BLaER1 (cell line): ENCODE measurements at regions not wholly inside any gene's neighbourhood (a gene's known extent, or its start where the extent isn't known, plus 50 kb on each side); places are given as distances from the start of the nearest gene placed in this dataset.

Experiments
- H3K27ac ChIP-seq: shearing (Covaris generic); formaldehyde crosslinking; 2 replicates; pipeline ENCODE4 v1.8.1; 2022
- H3K27me3 ChIP-seq: shearing (Covaris generic); formaldehyde crosslinking; 2 replicates; pipeline ENCODE4 v1.8.1; 2022
- H3K36me3 ChIP-seq: shearing (Covaris generic); formaldehyde crosslinking; 2 replicates; pipeline ENCODE4 v1.8.1; 2022
- H3K4me1 ChIP-seq: shearing (Covaris generic); formaldehyde crosslinking; 2 replicates; pipeline ENCODE4 v1.8.1; 2022
- H3K4me2 ChIP-seq: shearing (Covaris generic); formaldehyde crosslinking; 2 replicates; pipeline ENCODE4 v1.8.1; 2022
- H3K4me3 ChIP-seq: shearing (Covaris generic); formaldehyde crosslinking; 2 replicates; pipeline ENCODE4 v1.8.1; 2022
- H3K9ac ChIP-seq: shearing (Covaris generic); formaldehyde crosslinking; 2 replicates; pipeline ENCODE4 v1.8.1; 2022
- H3K9me3 ChIP-seq: shearing (Covaris generic); formaldehyde crosslinking; 2 replicates; pipeline ENCODE4 v1.8.1; 2022
- H4K20me1 ChIP-seq: shearing (Covaris generic); formaldehyde crosslinking; 2 replicates; pipeline ENCODE4 v1.8.1; 2022
- Cebpa-rat ChIP-seq: shearing (Covaris generic); IDR thresholded peaks from 2 replicates; pipeline ENCODE4 v1.8.1; 2022

DNA sequence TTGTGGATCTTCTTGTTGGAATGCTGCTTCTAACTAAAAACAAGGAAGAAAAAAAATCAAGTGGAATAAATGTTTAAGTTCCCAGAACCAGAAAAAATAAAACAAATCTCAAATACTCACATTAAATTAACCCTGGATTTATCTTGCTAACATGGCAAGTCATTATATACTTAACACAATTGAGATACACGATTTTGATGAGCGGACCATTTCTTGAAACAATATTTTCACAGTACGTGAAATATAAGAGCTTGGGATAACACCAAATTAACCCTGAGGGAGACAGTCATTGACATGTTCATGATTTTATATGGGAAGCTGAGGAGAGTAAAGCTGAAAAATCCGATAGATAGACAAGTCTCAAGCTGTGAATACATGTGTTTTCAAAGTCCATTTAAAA is 128.6 kb downstream of the PTCSC3 start:
- Histone ChIP-seq H3K9me3 (no peaks in the 10 kb centered on the region), H3K4me1 (no peaks in the 10 kb centered on the region), H3K4me3 (no peak overlapping the region), H3K27me3 (no peaks in the 10 kb centered on the region), H3K9ac (no peak overlapping the region), H4K20me1 (no peaks in the 10 kb centered on the region), H3K27ac (no peak overlapping the region), H3K36me3 (no peaks in the 10 kb centered on the region), H3K4me2 (no peak overlapping the region)
- no peak for TF ChIP-seq Cebpa-rat

DNA sequence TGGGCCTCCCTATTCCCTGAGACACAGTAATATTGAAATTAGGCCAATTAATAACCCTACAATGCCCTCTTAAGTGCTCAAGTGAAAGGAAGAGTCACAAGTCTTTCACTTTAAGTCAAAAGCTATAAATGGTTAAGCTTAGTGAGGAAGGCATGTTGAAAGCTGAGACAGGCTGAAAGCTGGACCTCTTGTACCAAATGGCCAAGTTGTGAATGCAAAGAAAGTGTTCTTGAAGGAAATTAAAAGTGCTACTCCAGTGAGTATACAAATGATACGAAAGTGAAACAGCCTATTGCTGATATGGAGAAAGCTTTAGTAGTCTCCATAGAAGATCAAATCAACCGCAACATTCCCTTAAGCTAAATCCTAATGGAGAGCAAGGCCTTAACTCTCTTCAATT is 140.8 kb downstream of the PTCSC3 start:
- H3K9me3 ChIP-seq, result no peaks in the 10 kb centered on the region
- no peak overlapping the region for H3K4me2 ChIP-seq
- no peaks in the 10 kb centered on the region for H4K20me1 ChIP-seq
- H3K27ac ChIP-seq, result no peak overlapping the region
- H3K27me3 ChIP-seq, result no peaks in the 10 kb centered on the region
- H3K4me1 ChIP-seq, result no peaks in the 10 kb centered on the region
- H3K9ac ChIP-seq, result no peak overlapping the region
- no peak overlapping the region for H3K4me3 ChIP-seq
- H3K36me3 ChIP-seq, result no peaks in the 10 kb centered on the region
- TF ChIP-seq Cebpa-rat, result no peak

DNA sequence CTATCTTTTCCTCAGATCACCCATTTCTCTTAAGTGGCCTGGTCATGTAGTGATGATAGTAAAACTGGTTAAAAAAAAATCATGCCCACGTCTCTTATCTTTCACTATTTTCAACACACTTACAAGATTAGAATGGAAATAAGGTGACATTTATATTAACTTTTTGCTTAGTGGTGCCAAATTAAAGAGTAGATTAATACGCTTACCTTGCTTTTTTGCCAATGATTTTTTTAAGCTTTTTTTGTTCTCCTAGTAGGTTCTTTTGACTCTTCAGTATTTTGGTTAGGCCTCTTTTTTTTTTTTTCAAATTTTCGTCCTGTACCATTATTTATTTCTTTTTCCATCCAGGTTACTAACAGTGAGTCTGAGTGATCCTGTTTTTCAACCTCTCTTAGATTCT is 147.9 kb downstream of the PTCSC3 start:
- Histone ChIP-seq H3K4me3 (no peak overlapping the region), H3K9ac (no peak overlapping the region), H3K4me2 (no peak overlapping the region), H4K20me1 (no peaks in the 10 kb centered on the region), H3K36me3 (no peaks in the 10 kb centered on the region), H3K27ac (no peak overlapping the region), H3K4me1 (no peaks in the 10 kb centered on the region), H3K27me3 (no peaks in the 10 kb centered on the region), H3K9me3 (no peaks in the 10 kb centered on the region)
- TF ChIP-seq Cebpa-rat, result no peak

DNA sequence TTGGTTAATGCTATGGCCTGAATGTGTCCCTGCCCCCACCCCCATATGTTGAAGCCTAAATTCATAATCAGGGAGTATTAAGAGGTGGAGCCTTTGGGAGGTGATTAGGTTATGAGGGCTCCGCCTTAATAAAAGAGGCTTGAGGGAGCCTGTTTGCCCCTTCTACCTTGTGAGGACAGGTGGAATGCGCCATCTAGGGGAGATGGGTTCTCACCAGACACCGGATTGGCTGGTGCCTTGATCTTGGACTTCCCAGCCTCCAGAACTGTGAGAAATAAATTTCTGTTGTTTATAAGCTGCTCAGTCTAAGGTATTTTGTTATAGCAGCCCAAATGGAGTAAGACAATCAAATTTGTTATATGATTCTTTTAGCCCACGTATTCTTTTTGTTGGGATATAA is 148.3 kb downstream of the PTCSC3 start:
- no peaks in the 10 kb centered on the region for H3K9me3 ChIP-seq
- no peaks in the 10 kb centered on the region for H4K20me1 ChIP-seq
- no peak overlapping the region for H3K4me2 ChIP-seq
- H3K27ac ChIP-seq, result no peak overlapping the region
- H3K4me3 ChIP-seq, result no peak overlapping the region
- no peaks in the 10 kb centered on the region for H3K27me3 ChIP-seq
- no peak for TF ChIP-seq Cebpa-rat
- no peaks in the 10 kb centered on the region for H3K36me3 ChIP-seq
- H3K4me1 ChIP-seq, result no peaks in the 10 kb centered on the region
- no peak overlapping the region for H3K9ac ChIP-seq

DNA sequence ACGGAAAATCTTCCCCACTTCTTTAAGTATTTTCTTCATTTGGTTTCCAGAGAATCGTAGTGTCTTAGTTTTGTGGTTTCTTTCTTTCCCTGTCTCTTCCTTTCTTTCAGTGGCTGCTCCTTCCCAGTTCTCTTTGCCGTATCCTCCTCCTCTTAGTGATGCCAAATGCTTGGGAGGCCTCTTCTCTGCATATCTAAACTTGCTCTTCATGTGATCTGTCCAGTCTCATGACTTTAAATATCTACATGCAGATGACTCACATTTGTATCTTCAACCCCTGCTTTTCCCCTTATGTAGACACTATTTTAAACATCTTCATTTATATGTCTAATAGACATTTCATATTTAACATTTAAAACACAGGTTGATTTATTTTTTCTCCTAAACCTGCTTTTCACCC is 149.2 kb downstream of the PTCSC3 start:
- H3K27me3 ChIP-seq, result no peaks in the 10 kb centered on the region
- H3K9me3 ChIP-seq, result no peaks in the 10 kb centered on the region
- H3K4me1 ChIP-seq, result no peaks in the 10 kb centered on the region
- H3K9ac ChIP-seq, result no peak overlapping the region
- no peaks in the 10 kb centered on the region for H4K20me1 ChIP-seq
- no peak overlapping the region for H3K4me3 ChIP-seq
- H3K4me2 ChIP-seq, result no peak overlapping the region
- H3K27ac ChIP-seq, result no peak overlapping the region
- no peaks in the 10 kb centered on the region for H3K36me3 ChIP-seq
- no peak for TF ChIP-seq Cebpa-rat

DNA sequence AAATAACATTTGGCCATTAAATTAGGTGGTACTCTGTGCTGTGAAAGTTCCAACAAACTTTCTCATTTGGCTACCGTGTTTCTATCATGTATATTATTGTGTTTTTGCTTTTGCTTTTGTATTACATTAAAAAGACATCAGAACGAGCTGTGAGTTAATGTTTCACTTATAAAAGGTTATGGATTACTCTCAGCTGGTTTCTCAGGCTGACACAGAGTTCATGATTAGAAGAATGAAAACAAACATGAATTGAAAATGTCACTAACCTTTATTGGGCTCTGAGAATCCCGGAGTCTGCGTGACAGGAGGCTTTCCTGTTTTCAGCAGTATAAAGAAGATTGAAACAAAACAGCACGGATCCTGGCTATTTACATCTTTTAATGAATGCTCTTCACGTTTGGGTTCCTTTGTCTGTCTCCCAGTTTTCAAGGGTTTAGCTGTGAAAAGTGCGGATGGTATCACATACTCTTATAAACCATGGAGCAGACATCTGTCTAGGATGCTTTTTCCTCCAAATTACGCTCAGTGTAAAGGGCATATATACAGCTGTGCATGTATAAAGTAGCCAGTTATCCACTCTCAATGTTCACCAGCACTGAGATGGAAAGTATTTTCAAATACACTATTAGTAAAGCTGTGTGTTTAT is 153.6 kb downstream of the PTCSC3 start:
- H3K27me3 ChIP-seq, result no peaks in the 10 kb centered on the region

DNA sequence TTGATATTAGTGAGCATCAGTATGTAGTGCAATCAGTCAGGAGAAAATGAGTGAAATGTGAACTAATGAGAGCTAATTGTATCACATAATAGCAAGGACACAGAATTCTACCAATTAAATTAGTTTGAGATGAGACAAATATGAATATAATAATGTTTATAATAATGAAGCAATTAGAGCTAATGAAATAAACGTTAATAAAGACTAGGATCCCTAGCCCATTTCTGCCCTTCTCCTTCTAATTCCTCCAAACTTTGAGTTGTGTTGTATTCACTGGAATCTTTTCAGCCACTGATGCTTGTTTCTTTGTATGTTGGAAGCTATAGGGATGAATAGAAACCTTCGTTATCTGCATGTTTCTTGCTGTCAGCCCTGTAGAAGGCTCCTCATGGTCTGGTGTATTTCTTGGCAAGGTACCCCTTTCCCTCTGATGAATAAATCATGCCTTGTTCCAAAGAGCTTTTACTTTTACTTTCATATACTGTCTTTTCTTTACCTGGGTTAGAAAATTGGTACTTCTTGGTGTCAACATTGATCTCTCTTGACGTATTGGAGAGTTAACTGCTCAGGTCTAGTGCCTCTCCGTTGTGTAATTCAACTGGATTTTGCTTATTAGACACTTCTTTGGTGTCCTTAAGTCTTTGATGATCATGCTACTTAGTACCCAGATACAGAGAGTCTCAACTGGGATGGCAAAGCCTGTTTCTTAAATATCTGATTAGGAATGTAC is 154.8 kb downstream of the PTCSC3 start:
- no peaks in the 10 kb centered on the region for H3K9me3 ChIP-seq
- H3K4me1 ChIP-seq, result no peaks in the 10 kb centered on the region
- no peak overlapping the region for H3K4me2 ChIP-seq
- no peaks in the 10 kb centered on the region for H3K27me3 ChIP-seq
- no peak overlapping the region for H3K27ac ChIP-seq
- H3K9ac ChIP-seq, result no peak overlapping the region
- no peak for TF ChIP-seq Cebpa-rat
- H4K20me1 ChIP-seq, result no peaks in the 10 kb centered on the region
- H3K36me3 ChIP-seq, result no peaks in the 10 kb centered on the region
- no peak overlapping the region for H3K4me3 ChIP-seq

More for the DNA sequence above, 153.6 kb downstream of the PTCSC3 start:
- no peak overlapping the region for H3K4me2 ChIP-seq
- TF ChIP-seq Cebpa-rat, result no peak
- no peak overlapping the region for H3K27ac ChIP-seq
- no peaks in the 10 kb centered on the region for H3K36me3 ChIP-seq
- H3K4me3 ChIP-seq, result no peak overlapping the region
- H3K4me1 ChIP-seq, result no peaks in the 10 kb centered on the region
- H3K9ac ChIP-seq, result no peak overlapping the region
- no peaks in the 10 kb centered on the region for H4K20me1 ChIP-seq
- no peaks in the 10 kb centered on the region for H3K9me3 ChIP-seq

DNA sequence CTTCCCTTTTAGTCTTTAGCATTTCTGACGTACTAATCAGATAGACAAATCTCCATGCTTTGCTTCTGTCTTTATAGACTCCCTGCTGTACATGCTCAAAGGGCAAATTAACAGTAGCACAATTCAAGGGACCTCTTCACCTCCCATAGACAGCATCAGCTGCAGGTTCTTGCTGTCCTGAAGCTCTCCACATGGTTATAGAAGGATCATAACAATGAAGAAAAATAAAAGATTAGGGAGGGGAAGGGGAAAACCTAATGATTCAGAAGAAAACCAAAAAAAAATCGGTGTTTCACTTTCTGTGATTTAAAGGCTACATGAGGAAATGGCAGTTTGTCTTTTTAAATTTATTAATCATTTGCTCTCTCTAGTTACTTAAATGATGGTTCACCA is 155.5 kb downstream of the PTCSC3 start:
- Histone ChIP-seq H3K27ac (no peak overlapping the region), H3K27me3 (no peaks in the 10 kb centered on the region), H3K36me3 (no peaks in the 10 kb centered on the region), H3K9me3 (no peaks in the 10 kb centered on the region), H3K4me3 (no peak overlapping the region), H3K9ac (no peak overlapping the region), H3K4me1 (no peaks in the 10 kb centered on the region), H3K4me2 (no peak overlapping the region), H4K20me1 (no peaks in the 10 kb centered on the region)
- no peak for TF ChIP-seq Cebpa-rat

DNA sequence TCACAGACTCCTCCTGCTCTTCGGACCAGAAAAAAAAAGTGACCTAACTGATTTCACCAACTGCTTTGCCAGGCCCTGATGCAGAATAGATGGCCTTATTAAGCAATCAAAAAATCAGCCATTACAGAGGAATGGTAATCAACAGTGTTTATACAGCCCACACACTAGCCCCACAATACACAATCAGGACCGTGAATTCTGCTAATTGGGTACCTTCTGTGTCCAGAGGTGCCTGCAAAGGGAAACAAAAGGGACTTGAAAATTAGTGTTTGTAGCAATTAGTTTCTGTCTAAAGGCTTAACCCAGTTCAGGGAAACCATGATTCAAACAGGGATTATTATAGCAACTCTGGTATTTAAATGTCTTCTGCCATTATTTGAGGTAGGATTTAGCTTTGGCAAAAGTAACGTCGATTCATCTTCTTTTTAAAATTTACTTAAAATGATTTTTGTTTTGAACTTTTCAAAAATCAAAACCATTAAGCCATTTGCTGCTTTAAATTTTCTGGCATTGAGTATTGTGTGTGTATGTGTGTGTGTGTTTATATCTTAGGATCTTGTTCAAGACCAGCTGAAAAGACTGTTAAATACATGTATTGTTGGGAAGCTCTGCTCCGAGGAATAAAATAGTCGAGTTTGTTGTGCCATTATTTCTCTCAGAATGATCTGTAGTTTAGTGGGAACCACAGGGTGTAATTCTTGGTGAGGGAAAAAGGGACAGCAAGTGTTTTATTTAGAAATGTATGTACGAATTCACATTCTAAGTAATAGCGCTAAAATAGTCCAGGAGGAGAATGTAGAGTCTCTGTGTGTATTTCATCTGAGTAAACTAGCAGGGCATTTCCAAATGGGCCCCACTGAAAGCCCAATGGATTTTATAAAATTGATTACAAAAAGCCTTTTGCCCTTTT is 156.1 kb downstream of the PTCSC3 start:
- Histone ChIP-seq H3K36me3 (no peaks in the 10 kb centered on the region), H3K27me3 (no peaks in the 10 kb centered on the region), H3K4me2 (no peak overlapping the region), H3K9ac (no peak overlapping the region), H3K4me1 (no peaks in the 10 kb centered on the region), H3K4me3 (no peak overlapping the region), H4K20me1 (no peaks in the 10 kb centered on the region), H3K9me3 (no peaks in the 10 kb centered on the region), H3K27ac (no peak overlapping the region)
- no peak for TF ChIP-seq Cebpa-rat

DNA sequence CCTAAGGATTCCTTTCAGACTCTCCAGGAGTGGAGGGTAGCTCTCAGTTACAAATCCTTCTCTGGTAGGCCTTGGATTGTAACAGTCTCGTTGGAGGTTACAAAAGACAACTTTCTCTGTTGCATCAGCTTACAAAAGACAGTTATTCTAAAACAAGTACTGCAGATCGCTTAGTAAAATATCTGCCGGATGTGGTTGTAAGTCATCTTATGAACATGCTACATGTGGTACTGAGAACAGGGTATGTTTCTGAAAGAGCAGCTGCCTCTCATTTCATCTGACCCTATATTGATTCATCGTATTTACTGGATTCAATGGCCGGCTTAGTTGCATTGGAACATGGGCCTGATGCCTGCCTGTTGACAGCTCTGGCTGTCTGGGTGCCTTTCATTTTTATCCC is 157.4 kb downstream of the PTCSC3 start:
- Histone ChIP-seq H3K27me3 (no peaks in the 10 kb centered on the region), H3K4me1 (no peaks in the 10 kb centered on the region), H3K4me2 (no peak overlapping the region), H3K36me3 (no peaks in the 10 kb centered on the region), H3K9ac (no peak overlapping the region), H3K27ac (no peak overlapping the region), H3K4me3 (no peak overlapping the region), H4K20me1 (no peaks in the 10 kb centered on the region), H3K9me3 (no peaks in the 10 kb centered on the region)
- TF ChIP-seq Cebpa-rat, result no peak
